Ovary (tissue), 3 donors: ENCODE measurements at regions not wholly inside any gene's neighbourhood (a gene's known extent, or its start where the extent isn't known, plus 50 kb on each side); places are given as distances from the start of the nearest gene placed in this dataset.

Experiments used
- EP300 ChIP-seq: sonication (generic); formaldehyde crosslinking; IDR thresholded peaks from one replicate; pipeline ENCODE4 v1.6.1; 2017; ENCODE audit warnings: antibody characterized with exemption
- POLR2A ChIP-seq: fragments of 450-650 bp; IDR thresholded peaks from one replicate; pipeline ENCODE4 v1.6.1; 2017; ENCODE audit warnings: antibody characterized with exemption, mild to moderate bottlenecking, moderate library complexity
- TF ChIP-seq, protein P1 (sequence below), 3 donors: fragments of 450-650 bp in 2 of 3; fragments of 200-600 bp in 1 of 3; IDR thresholded peaks; one replicate each; pipeline versions ENCODE4 v1.5.1 to v1.8.0; 2016 to 2022; ENCODE audit warnings: antibody characterized with exemption in 3 of 3, mild to moderate bottlenecking in 1 of 3
- donor health status: DM: no; HTN: no; CAD: no.

DNA sequence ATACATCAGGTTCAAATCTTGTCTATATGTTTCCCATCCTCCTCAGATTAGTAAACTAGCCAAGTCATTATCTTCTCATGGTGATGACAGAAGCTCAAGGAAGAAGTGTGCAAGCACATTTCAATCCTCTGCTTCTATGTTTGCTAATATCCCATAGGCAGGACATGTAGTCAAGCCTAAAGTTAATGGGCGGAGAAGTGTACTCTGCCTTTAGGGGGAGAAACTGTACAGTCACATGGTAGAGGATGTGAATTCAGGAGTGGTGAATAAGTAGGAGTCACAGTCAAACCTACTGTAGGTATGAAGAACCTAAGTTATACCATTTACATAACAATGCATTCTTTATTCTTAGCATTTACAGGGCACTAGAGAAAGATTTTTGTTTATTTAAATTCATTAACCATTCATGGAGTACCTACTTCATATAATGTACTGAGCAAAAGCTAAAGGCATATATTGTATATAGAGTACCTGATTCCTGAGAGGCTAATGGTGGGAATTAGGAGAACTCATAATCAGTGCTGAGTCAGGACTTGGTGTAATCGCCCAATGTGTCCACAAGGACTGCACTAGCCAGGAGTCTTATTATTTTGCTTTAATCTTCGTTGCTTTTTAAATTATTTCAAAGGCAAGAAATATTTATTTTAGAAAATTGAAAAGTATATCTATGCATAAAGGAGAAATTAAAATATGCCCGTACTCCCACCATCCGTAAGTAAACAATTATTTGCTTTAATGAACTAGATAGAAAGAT, 394.3 kb upstream of the ETAA1 start:
- TF ChIP-seq, protein P1, sequence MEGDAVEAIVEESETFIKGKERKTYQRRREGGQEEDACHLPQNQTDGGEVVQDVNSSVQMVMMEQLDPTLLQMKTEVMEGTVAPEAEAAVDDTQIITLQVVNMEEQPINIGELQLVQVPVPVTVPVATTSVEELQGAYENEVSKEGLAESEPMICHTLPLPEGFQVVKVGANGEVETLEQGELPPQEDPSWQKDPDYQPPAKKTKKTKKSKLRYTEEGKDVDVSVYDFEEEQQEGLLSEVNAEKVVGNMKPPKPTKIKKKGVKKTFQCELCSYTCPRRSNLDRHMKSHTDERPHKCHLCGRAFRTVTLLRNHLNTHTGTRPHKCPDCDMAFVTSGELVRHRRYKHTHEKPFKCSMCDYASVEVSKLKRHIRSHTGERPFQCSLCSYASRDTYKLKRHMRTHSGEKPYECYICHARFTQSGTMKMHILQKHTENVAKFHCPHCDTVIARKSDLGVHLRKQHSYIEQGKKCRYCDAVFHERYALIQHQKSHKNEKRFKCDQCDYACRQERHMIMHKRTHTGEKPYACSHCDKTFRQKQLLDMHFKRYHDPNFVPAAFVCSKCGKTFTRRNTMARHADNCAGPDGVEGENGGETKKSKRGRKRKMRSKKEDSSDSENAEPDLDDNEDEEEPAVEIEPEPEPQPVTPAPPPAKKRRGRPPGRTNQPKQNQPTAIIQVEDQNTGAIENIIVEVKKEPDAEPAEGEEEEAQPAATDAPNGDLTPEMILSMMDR (IDR thresholded peaks at IDR 0.05) = no peak
- TF ChIP-seq EP300 (no peak), POLR2A (no peak)
